HAP-1 (cell line): ENCODE measurements at regions not wholly inside any gene's neighbourhood (a gene's known extent, or its start where the extent isn't known, plus 50 kb on each side); places are given as distances from the start of the nearest gene placed in this dataset.
"Not testable (repeated sequence)": the region's sequence is repeated elsewhere in the genome, so short reads cannot be mapped to it uniquely, and the experiment has no call there.

Source experiments
- DNase-seq, 2 experiments: peaks; one replicate each; pipeline ENCODE4 v3.0.0-alpha.2; 2016 to 2020; ENCODE audit warnings: low spot score in 2 of 2
- H3K27me3 ChIP-seq: fragments of 250-450 bp; sonication (Bioruptor Pico); 2 replicates; pipeline ENCODE4 v1.5.1; 2020; ENCODE audit warnings: low read depth, mild to moderate bottlenecking, moderate library complexity
- H3K36me3 ChIP-seq: fragments of 250-450 bp; sonication (Bioruptor Pico); replicated peaks from 2 replicates; pipeline ENCODE4 v1.5.1; 2020; ENCODE audit warnings: mild to moderate bottlenecking
- H3K4me1 ChIP-seq: fragments of 250-450 bp; sonication (Bioruptor Pico); 2 replicates; pipeline ENCODE4 v1.5.1; 2020; ENCODE audit warnings: mild to moderate bottlenecking
- H3K4me3 ChIP-seq: fragments of 250-450 bp; sonication (Bioruptor Pico); 2 replicates; pipeline ENCODE4 v1.5.1; 2020; ENCODE audit warnings: mild to moderate bottlenecking, moderate library complexity
- H3K9me3 ChIP-seq: fragments of 250-450 bp; sonication (Bioruptor Pico); 2 replicates; pipeline ENCODE4 v1.5.1; 2020; ENCODE audit warnings: mild to moderate bottlenecking, moderate library complexity
- in situ Hi-C: fragments of 300-500 bp; cut with MboI; formaldehyde crosslinking; loops from 3 replicates; pipeline ENCODE4 v1.14.3; 2020; ENCODE audit warnings: low sequenced_read_pairs, inconsistent platforms, mixed read lengths

DNA sequence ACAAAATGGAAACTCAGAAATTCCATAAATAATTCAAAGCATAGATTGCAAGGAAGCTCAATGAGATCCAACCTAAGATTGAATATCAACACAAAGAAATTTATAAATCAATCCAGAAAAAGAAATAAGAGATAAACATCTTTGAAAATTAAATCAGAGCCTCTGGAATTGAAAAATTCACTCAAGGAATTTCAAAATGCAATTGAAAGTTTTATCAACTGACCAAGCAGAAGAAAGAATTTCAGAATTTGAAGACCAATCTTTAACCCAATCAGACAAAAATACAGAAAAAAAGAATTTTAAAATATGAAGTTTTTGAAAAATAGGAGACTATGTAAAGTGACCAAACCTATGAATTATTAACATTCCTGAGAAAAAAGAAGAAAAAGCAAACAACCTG lies 134.1 kb downstream of the GASK1B start:
- H3K9me3 ChIP-seq = 0 out of 2 replicates have a peak, but pooled peaks cover 5% of the 10 kb centered on the region
- in situ Hi-C loops = no loop called here

DNA sequence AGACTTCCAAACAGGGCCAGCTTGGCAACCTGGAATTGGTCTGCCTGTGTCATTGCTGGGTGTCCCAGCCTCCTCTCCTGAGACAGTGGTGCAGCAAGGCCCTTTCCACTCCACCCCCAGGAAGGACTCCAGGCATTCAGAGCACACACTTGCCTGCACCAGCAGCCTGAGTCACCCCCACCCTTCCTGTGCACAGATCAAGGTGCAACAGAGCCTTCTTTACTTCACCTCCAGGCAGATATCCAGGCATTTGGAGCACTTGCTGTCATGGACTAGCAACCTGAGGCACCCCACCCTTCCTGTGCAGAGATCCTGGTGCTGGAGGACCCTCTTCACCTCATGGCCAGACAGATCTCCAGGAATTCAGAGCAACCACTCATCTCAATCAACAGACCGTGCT lies 135.8 kb downstream of the GASK1B start:
- H3K4me1 ChIP-seq = peaks cover 2% of the 10 kb centered on the region
- H3K27me3 ChIP-seq = no peaks in the 10 kb centered on the region
- in situ Hi-C loops = no loop called here

More for the DNA sequence above, 134.1 kb downstream of the GASK1B start:
- Histone ChIP-seq H3K4me3 (no peak overlapping the region), H3K36me3 (no peaks in the 10 kb centered on the region), H3K27me3 (no peaks in the 10 kb centered on the region), H3K4me1 (peaks cover 11% of the 10 kb centered on the region)
- no peak for DNase-seq

DNA sequence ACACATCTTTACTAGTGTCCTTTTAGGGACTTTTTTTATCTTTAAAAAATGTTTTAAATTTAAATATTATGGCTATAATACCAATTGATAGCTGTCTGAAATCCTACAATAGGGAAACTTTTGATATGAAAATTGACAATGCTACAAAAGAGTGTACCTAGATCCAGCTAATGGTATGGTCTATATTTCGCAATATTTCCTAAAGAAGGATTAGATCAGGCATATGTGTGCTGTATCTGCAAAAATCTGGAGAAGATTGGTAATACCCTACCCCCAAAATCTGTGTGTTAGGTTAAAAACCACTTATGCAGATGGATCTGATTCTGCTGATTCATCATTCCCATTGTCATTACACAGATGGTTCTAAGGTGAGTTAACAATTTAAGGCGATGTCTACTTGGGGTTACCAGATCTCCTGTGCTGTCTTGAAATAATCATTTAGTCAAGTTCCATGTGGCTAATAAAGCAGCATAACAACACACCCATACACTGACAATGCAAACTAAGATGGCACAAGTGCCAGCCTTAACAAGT lies 137.1 kb downstream of the GASK1B start:
- no peak for DNase-seq
- Histone ChIP-seq H3K27me3 (no peaks in the 10 kb centered on the region), H3K9me3 (0 out of 2 replicates have a peak, but pooled peaks cover 5% of the 10 kb centered on the region), H3K36me3 (no peaks in the 10 kb centered on the region), H3K4me3 (no peak overlapping the region), H3K4me1 (no peaks in the 10 kb centered on the region)
- in situ Hi-C loops = no loop called here

More for the DNA sequence above, 135.8 kb downstream of the GASK1B start:
- H3K36me3 ChIP-seq = no peaks in the 10 kb centered on the region
- no peak for DNase-seq
- H3K9me3 ChIP-seq = 0 out of 2 replicates have a peak, but pooled peaks cover 5% of the 10 kb centered on the region
- no peak overlapping the region for H3K4me3 ChIP-seq

- Histone ChIP-seq H3K27me3 (no peaks in the 10 kb centered on the region), H3K36me3 (no peaks in the 10 kb centered on the region), H3K4me3 (no peak overlapping the region), H3K9me3 (peaks cover 3% of the 10 kb centered on the region; the same call in 1 of the 2 replicates), H3K4me1 (peaks cover 7% of the 10 kb centered on the region; the same call in 1 of the 2 replicates)
- in situ Hi-C loops = no loop called here
- no peak for DNase-seq
These were observed 139.3 kb downstream of the GASK1B start for GRCh38 chr4:158033416-158034120.

DNA sequence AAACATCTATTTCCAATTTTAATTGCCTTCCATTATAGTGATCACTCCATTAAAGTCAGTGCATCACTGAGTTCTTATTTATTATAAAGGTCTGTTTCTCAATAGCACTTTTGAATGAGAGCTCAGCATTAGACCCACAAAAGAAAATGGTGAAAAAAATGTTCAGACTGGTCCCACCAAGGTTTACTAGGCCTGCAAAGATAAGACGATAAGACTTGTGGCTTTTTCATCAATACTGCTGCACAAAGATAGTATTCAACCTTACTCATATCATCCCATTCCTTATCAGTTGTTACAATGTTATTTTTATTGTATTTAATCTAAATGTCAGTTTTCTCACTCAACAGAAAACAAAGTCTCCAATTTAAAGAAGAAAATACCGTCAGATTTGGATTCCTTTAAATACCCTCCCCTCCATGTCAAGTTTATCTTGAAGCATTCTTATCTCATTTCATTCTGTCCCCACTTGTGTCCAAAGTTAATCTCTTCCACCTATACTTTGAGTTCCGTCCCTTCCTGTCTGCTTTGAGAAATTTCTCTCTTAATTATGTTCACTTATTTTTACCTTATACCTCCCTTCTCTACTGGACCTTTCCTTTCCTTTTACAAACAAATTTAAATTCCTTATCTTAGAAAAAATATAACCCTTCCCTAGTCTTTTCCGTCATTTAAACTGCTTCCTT lies 140.0 kb downstream of the GASK1B start:
- no peaks in the 10 kb centered on the region for H3K27me3 ChIP-seq
- H3K4me1 ChIP-seq = peaks cover 10% of the 10 kb centered on the region; the same call in 1 of the 2 replicates
- H3K36me3 ChIP-seq = no peaks in the 10 kb centered on the region
- H3K9me3 ChIP-seq = peaks cover 6% of the 10 kb centered on the region
- DNase-seq = no peak
- in situ Hi-C loops = no loop called here
- H3K4me3 ChIP-seq = no peak overlapping the region

DNA sequence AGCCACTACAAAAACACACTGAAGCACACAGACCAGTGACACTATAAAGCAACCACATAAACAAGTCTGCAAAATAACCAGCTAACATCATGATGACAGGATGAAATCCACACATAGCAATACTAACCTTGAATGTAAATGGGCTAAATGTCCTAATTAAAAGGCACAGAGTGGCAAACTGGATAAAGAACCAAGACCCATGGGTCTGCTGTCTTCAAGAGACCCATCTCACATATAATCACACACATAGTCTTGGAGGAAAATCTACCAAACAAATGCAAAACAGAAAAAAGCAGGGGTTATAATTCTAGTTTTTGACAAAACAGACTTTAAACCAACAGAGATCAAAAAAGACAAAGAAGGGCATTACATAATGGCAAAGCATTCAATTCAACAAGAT lies 144.4 kb downstream of the GASK1B start:
- H3K9me3 ChIP-seq = peaks cover 11% of the 10 kb centered on the region
- H3K27me3 ChIP-seq, H3K4me3 ChIP-seq, H3K4me1 ChIP-seq, H3K36me3 ChIP-seq, in situ Hi-C loops: not testable (repeated sequence)
- peak in 1 of 2 experiments; percentile 69 for DNase-seq

- no peak for DNase-seq
- Histone ChIP-seq H3K36me3 (no peaks in the 10 kb centered on the region), H3K4me1 (peaks cover 18% of the 10 kb centered on the region), H3K9me3 (peaks cover 11% of the 10 kb centered on the region), H3K27me3 (no peaks in the 10 kb centered on the region), H3K4me3 (no peak overlapping the region)
- in situ Hi-C loops = no loop called here
These were observed 147.7 kb downstream of the GASK1B start for GRCh38 chr4:158025131-158025530.

DNA sequence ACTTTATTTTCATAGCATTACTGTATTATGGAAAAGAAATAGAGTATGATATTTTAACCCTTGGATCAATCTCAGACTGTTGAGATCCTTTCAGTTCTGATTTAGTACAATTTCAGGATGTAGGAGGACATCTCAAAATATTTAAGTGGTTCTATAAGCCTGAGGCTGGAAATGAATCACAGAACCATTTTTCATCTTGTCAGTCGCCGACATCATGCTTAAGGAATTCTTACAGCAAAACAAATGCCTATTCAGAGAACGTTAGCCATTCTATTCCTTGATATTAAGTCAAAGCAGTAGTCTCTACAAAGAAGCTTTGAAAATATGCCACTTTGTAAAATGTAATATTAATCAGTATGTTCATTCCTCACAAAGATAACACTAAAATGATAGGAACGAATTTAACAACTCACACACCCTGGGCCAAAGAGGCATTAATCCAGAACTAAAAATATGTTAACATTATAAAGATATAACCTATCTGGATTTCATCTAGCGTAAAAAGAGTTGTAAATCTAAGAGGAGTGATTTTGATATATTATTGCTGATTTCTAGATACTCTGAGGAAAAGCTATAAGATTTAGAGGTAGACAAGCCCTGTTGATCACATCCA lies 152.0 kb downstream of the GASK1B start:
- DNase-seq = no peak
- peaks cover 28% of the 10 kb centered on the region for H3K4me1 ChIP-seq
- no peaks in the 10 kb centered on the region for H3K36me3 ChIP-seq
- H3K4me3 ChIP-seq = no peak overlapping the region
- H3K27me3 ChIP-seq = no peaks in the 10 kb centered on the region
- H3K9me3 ChIP-seq = no peaks in the 10 kb centered on the region
- in situ Hi-C loops = no loop called here

- DNase-seq = peak; percentile 68 to 96
- peaks cover 28% of the 10 kb centered on the region for H3K4me1 ChIP-seq
- in situ Hi-C loops = no loop called here
- no peaks in the 10 kb centered on the region for H3K36me3 ChIP-seq
- H3K9me3 ChIP-seq = no peaks in the 10 kb centered on the region
- no peak overlapping the region for H3K4me3 ChIP-seq
- no peaks in the 10 kb centered on the region for H3K27me3 ChIP-seq
These were observed 152.6 kb downstream of the GASK1B start for GRCh38 chr4:158020176-158020575.

GRCh38 chr4:158018831-158019230 lies 154.0 kb downstream of the GASK1B start:
- in situ Hi-C loops = no loop called here

GRCh38 chr4:158018221-158018830 lies 154.5 kb downstream of the GASK1B start:
- no peaks in the 10 kb centered on the region for H3K9me3 ChIP-seq
- H3K27me3 ChIP-seq = no peaks in the 10 kb centered on the region
- no peaks in the 10 kb centered on the region for H3K36me3 ChIP-seq
- peaks cover 28% of the 10 kb centered on the region for H3K4me1 ChIP-seq
- in situ Hi-C loops = no loop called here
- peak in 1 of 2 experiments; percentile 21 for DNase-seq
- no peak overlapping the region for H3K4me3 ChIP-seq

More at GRCh38 chr4:158018831-158019230, 154.0 kb downstream of the GASK1B start:
- H3K4me3 ChIP-seq = no peak overlapping the region
- no peaks in the 10 kb centered on the region for H3K27me3 ChIP-seq
- no peak for DNase-seq
- H3K4me1 ChIP-seq = peaks cover 28% of the 10 kb centered on the region
- H3K9me3 ChIP-seq = no peaks in the 10 kb centered on the region
- no peaks in the 10 kb centered on the region for H3K36me3 ChIP-seq

DNA sequence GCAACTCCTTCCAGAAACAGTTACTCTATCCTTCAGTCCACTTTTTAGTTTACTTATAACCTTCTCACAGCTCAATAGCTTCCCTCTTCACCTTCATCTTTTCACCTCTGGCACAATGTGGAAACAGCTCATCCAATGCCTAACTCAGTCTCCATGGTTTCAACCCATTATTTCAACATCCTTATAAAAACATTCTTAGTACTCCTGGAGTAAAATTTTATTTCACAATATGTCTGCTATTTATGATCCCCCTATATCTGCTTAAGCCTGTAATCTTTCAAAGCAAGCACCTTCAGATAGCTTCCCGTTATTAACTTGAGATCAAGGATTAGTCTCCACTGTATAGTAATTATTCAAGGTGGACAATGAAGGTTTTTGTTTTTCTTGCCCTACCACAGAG lies 156.3 kb downstream of the GASK1B start:
- in situ Hi-C loops = no loop called here
- H3K4me3 ChIP-seq = no peak overlapping the region
- H3K9me3 ChIP-seq = no peaks in the 10 kb centered on the region
- no peaks in the 10 kb centered on the region for H3K27me3 ChIP-seq
- no peaks in the 10 kb centered on the region for H3K36me3 ChIP-seq
- no peak for DNase-seq
- peaks cover 28% of the 10 kb centered on the region for H3K4me1 ChIP-seq

GRCh38 chr4:158015241-158015640 lies 157.6 kb downstream of the GASK1B start:
- DNase-seq = no peak
- in situ Hi-C loops = no loop called here

More at GRCh38 chr4:158015241-158015640, 157.6 kb downstream of the GASK1B start:
- no peak overlapping the region for H3K4me3 ChIP-seq
- no peaks in the 10 kb centered on the region for H3K9me3 ChIP-seq
- H3K4me1 ChIP-seq = peaks cover 20% of the 10 kb centered on the region
- H3K27me3 ChIP-seq = no peaks in the 10 kb centered on the region
- no peaks in the 10 kb centered on the region for H3K36me3 ChIP-seq
